Astrocyte (in vitro differentiated cells and primary cell): ENCODE measurements at regions not wholly inside any gene's neighbourhood (a gene's known extent, or its start where the extent isn't known, plus 50 kb on each side); places are given as distances from the start of the nearest gene placed in this dataset.

ENCODE experiments used
- DNase-seq: peaks from one replicate; pipeline ENCODE4 v3.0.0-alpha.2; 2010; ENCODE audit warnings: low read depth
- FAIRE-seq: peaks from 2 replicates; lab custom pipeline; 2011; peaks lifted over from hg19 to GRCh38; lab: Jason Lieb, UNC
- H2AFZ ChIP-seq: 2 replicates; pipeline ENCODE4 v1.6.0; 2012; ENCODE audit warnings: low read depth, low read length, inconsistent platforms
- H3K27ac ChIP-seq: 2 replicates; pipeline ENCODE4 v1.5.1; 2011; ENCODE audit warnings: low read depth, low read length, inconsistent platforms
- H3K27me3 ChIP-seq: 2 replicates; pipeline ENCODE4 v1.6.0; 2011; ENCODE audit warnings: low read length, inconsistent platforms; ENCODE audit not compliant: insufficient read depth
- H3K36me3 ChIP-seq: 2 replicates; pipeline ENCODE4 v1.5.1; 2011; ENCODE audit warnings: low read length, inconsistent platforms; ENCODE audit not compliant: insufficient read depth
- H3K4me1 ChIP-seq: 2 replicates; pipeline ENCODE4 v1.5.1; 2011; ENCODE audit warnings: low read length, inconsistent platforms; ENCODE audit not compliant: insufficient read depth
- H3K4me2 ChIP-seq: 2 replicates; pipeline ENCODE4 v1.6.0; 2012; ENCODE audit warnings: low read length, inconsistent platforms
- H3K4me3 ChIP-seq: 2 replicates; pipeline ENCODE4 v1.5.1; 2011; ENCODE audit warnings: low read depth, mild to moderate bottlenecking, low read length, inconsistent platforms; ENCODE audit not compliant: insufficient read depth
- H3K79me2 ChIP-seq: 2 replicates; pipeline ENCODE4 v1.6.0; 2012; ENCODE audit warnings: mild to moderate bottlenecking, low read length, inconsistent platforms; ENCODE audit not compliant: insufficient read depth
- H3K9ac ChIP-seq: 2 replicates; pipeline ENCODE4 v1.6.0; 2012; ENCODE audit warnings: mild to moderate bottlenecking, low read length, inconsistent platforms
- H3K9me3 ChIP-seq: 2 replicates; pipeline ENCODE4 v1.5.1; 2012; ENCODE audit warnings: low read depth, mild to moderate bottlenecking, low read length, inconsistent platforms; ENCODE audit not compliant: insufficient read depth
- H4K20me1 ChIP-seq: 2 replicates; pipeline ENCODE4 v1.6.0; 2012; ENCODE audit warnings: low read length, inconsistent platforms; ENCODE audit not compliant: insufficient read depth
- H3K27ac Mint-ChIP-seq: one replicate; pipeline ENCODE4 v1.8.0; 2021; ENCODE audit warnings: mild to moderate bottlenecking, mixed read lengths; ENCODE audit not compliant: unreplicated experiment
- H3K27me3 Mint-ChIP-seq: one replicate; pipeline ENCODE4 v1.8.0; 2021; ENCODE audit warnings: low read depth, mixed read lengths; ENCODE audit not compliant: unreplicated experiment
- H3K36me3 Mint-ChIP-seq: one replicate; pipeline ENCODE4 v1.8.0; 2021; ENCODE audit warnings: low read depth, mixed read lengths; ENCODE audit not compliant: unreplicated experiment
- H3K4me1 Mint-ChIP-seq: one replicate; pipeline ENCODE4 v1.8.0; 2021; ENCODE audit warnings: low read depth, mixed read lengths; ENCODE audit not compliant: unreplicated experiment
- H3K4me3 Mint-ChIP-seq: one replicate; pipeline ENCODE4 v1.8.0; 2021; ENCODE audit warnings: mild to moderate bottlenecking, moderate library complexity, mixed read lengths; ENCODE audit not compliant: unreplicated experiment
- H3K9me3 Mint-ChIP-seq: one replicate; pipeline ENCODE4 v1.8.0; 2021; ENCODE audit warnings: mild to moderate bottlenecking, mixed read lengths; ENCODE audit not compliant: unreplicated experiment
- EZH2 ChIP-seq: IDR thresholded peaks from 2 replicates; pipeline ENCODE4 v1.6.1; 2012; ENCODE audit warnings: mild to moderate bottlenecking, low read length, inconsistent platforms; ENCODE audit not compliant: insufficient read depth
- TF ChIP-seq, protein P1 (sequence below): IDR thresholded peaks from 2 replicates; pipeline ENCODE4 v1.5.1; 2011; ENCODE audit warnings: low read depth, mild to moderate bottlenecking, inconsistent platforms, low read length, moderate library complexity; ENCODE audit not compliant: insufficient read depth

DNA sequence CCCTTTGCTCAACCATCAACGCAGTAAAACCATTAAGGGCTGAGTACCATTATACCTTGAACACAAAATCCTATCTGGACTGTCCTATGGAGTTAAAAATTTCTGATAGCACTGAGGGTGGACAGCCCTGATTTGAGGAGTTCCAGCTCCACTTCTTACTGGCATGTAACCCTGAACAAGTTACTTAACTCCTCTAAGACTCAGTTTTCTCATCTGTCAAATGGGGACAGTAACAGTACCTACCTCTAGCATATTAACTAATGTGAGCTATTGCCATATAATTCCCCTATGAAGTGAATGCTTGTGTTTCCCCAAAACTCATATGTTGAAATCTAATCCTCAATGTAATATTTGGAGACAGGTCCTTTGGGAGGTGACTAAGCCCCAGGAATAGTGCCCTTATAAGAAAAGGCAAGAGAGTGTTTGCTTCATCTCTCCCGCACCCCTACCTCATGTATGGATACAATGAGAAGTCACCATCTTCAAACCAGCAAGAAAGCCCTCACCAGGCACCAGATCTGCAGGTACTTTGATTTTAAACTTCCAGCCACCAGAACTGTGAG, 61.9 kb upstream of the DOCK9 start:
- DNase-seq = no peak
- H3K27me3 Mint-ChIP-seq = no peaks in the 10 kb centered on the region
- Histone ChIP-seq H3K36me3 (no peaks in the 10 kb centered on the region), H3K9ac (no peak overlapping the region), H2AFZ (no peak overlapping the region), H3K27me3 (no peaks in the 10 kb centered on the region), H4K20me1 (no peaks in the 10 kb centered on the region), H3K27ac (no peak overlapping the region), H3K4me2 (no peak overlapping the region), H3K4me1 (peaks cover 7% of the 10 kb centered on the region), H3K9me3 (no peaks in the 10 kb centered on the region), H3K79me2 (peaks cover 3% of the 10 kb centered on the region), H3K4me3 (no peak overlapping the region)
- no peaks in the 10 kb centered on the region for H3K4me1 Mint-ChIP-seq
- H3K9me3 Mint-ChIP-seq = no peaks in the 10 kb centered on the region
- no peaks in the 10 kb centered on the region for H3K36me3 Mint-ChIP-seq
- FAIRE-seq = no peak
- no peak for TF ChIP-seq EZH2
- TF ChIP-seq, protein P1, sequence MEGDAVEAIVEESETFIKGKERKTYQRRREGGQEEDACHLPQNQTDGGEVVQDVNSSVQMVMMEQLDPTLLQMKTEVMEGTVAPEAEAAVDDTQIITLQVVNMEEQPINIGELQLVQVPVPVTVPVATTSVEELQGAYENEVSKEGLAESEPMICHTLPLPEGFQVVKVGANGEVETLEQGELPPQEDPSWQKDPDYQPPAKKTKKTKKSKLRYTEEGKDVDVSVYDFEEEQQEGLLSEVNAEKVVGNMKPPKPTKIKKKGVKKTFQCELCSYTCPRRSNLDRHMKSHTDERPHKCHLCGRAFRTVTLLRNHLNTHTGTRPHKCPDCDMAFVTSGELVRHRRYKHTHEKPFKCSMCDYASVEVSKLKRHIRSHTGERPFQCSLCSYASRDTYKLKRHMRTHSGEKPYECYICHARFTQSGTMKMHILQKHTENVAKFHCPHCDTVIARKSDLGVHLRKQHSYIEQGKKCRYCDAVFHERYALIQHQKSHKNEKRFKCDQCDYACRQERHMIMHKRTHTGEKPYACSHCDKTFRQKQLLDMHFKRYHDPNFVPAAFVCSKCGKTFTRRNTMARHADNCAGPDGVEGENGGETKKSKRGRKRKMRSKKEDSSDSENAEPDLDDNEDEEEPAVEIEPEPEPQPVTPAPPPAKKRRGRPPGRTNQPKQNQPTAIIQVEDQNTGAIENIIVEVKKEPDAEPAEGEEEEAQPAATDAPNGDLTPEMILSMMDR = no peak
- H3K4me3 Mint-ChIP-seq = no peak overlapping the region
- no peak overlapping the region for H3K27ac Mint-ChIP-seq

- no peak for TF ChIP-seq EZH2
- TF ChIP-seq, protein P1 = no peak
- H3K4me1 Mint-ChIP-seq = peaks cover 5% of the 10 kb centered on the region
- H3K27ac ChIP-seq = no peak overlapping the region
These were observed 62.8 kb upstream of the DOCK9 start for GRCh38 chr13:99040536-99041131.

DNA sequence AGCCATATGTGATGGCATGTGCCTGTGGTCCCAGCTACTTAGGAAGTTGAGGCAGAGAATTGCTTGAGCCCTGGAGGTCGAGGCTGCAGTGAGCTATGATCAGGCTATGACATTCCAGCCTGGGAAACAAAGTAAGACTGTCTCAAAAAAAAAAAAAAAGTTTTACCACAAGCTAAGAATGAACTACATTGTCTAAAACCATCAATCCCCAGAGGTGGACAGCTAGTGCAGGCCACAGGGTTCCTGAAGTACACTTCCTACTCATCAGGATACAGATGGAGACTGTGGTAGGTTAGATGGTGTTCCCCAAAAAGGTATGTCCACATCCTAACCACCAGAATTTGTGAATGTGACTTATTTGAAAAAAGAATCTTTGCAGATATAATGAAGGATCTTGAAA, 63.5 kb upstream of the DOCK9 start:
- H3K4me1 ChIP-seq = peaks cover 12% of the 10 kb centered on the region
- H3K4me1 Mint-ChIP-seq = peaks cover 10% of the 10 kb centered on the region
- no peak overlapping the region for H3K9ac ChIP-seq
- H3K27ac ChIP-seq = no peak overlapping the region
- no peak overlapping the region for H3K4me2 ChIP-seq
- H3K36me3 Mint-ChIP-seq = no peaks in the 10 kb centered on the region
- H3K9me3 Mint-ChIP-seq = peaks cover 2% of the 10 kb centered on the region
- no peaks in the 10 kb centered on the region for H3K27me3 ChIP-seq
- no peak for FAIRE-seq
- peak; percentile 29 for DNase-seq
- no peaks in the 10 kb centered on the region for H3K9me3 ChIP-seq
- TF ChIP-seq, protein P1 = no peak
- no peak for TF ChIP-seq EZH2
- H3K27me3 Mint-ChIP-seq = no peaks in the 10 kb centered on the region
- H3K36me3 ChIP-seq = no peaks in the 10 kb centered on the region
- H3K4me3 Mint-ChIP-seq = no peak overlapping the region
- peaks cover 3% of the 10 kb centered on the region for H3K79me2 ChIP-seq
- H2AFZ ChIP-seq = no peak overlapping the region
- no peaks in the 10 kb centered on the region for H4K20me1 ChIP-seq
- no peak overlapping the region for H3K4me3 ChIP-seq
- no peak overlapping the region for H3K27ac Mint-ChIP-seq

More at GRCh38 chr13:99040536-99041131, 62.8 kb upstream of the DOCK9 start:
- no peaks in the 10 kb centered on the region for H4K20me1 ChIP-seq
- H3K4me1 ChIP-seq = peaks cover 7% of the 10 kb centered on the region
- no peaks in the 10 kb centered on the region for H3K36me3 Mint-ChIP-seq
- no peak overlapping the region for H3K4me2 ChIP-seq
- H3K9me3 Mint-ChIP-seq = peaks cover 2% of the 10 kb centered on the region
- no peaks in the 10 kb centered on the region for H3K27me3 Mint-ChIP-seq
- H3K27me3 ChIP-seq = no peaks in the 10 kb centered on the region
- no peaks in the 10 kb centered on the region for H3K36me3 ChIP-seq
- H3K79me2 ChIP-seq = peaks cover 3% of the 10 kb centered on the region
- DNase-seq = no peak
- no peak for FAIRE-seq
- H3K4me3 Mint-ChIP-seq = no peak overlapping the region
- no peak overlapping the region for H3K27ac Mint-ChIP-seq
- no peak overlapping the region for H3K9ac ChIP-seq
- no peaks in the 10 kb centered on the region for H3K9me3 ChIP-seq
- H3K4me3 ChIP-seq = no peak overlapping the region
- no peak overlapping the region for H2AFZ ChIP-seq
